Testis (tissue), 2 donors: ENCODE measurements at regions not wholly inside any gene's neighbourhood (a gene's known extent, or its start where the extent isn't known, plus 50 kb on each side); places are given as distances from the start of the nearest gene placed in this dataset.

ENCODE experiments used
- DNase-seq: peaks from one replicate; pipeline ENCODE4 v3.0.0-alpha.2; 2019
- H3K27ac ChIP-seq, 2 donors: fragments of 200-600 bp; sonication (generic); one replicate each; pipeline ENCODE4 v1.5.1; 2019
- H3K27me3 ChIP-seq: fragments of 200-600 bp; sonication (generic); one replicate; pipeline ENCODE4 v1.5.1; 2019
- H3K36me3 ChIP-seq: fragments of 200-600 bp; sonication (generic); one replicate; pipeline ENCODE4 v1.5.1; 2017; ENCODE audit warnings: low read depth; ENCODE audit errors: missing control alignments
- H3K4me1 ChIP-seq: fragments of 200-600 bp; sonication (generic); one replicate; pipeline ENCODE4 v1.5.1; 2019
- H3K4me3 ChIP-seq, 2 donors: fragments of 200-600 bp; sonication (generic); one replicate each; pipeline ENCODE4 v1.5.1; 2017 to 2019
- H3K9me3 ChIP-seq: fragments of 200-600 bp; sonication (generic); one replicate; pipeline ENCODE4 v1.5.1; 2017
- CTCF ChIP-seq, 3 experiments: fragments of 450-650 bp in 2 of 3; fragments of 200-600 bp in 1 of 3; sonication (generic) in 1 of 3; IDR thresholded peaks; one replicate each; pipeline ENCODE4 v1.5.1; 2016 to 2019; ENCODE audit warnings: antibody characterized with exemption in 3 of 3, mild to moderate bottlenecking in 2 of 3, moderate library complexity in 1 of 3
- POLR2A ChIP-seq: fragments of 450-650 bp; IDR thresholded peaks from one replicate; pipeline ENCODE4 v1.6.1; 2017; ENCODE audit warnings: antibody characterized with exemption, mild to moderate bottlenecking, moderate library complexity
- WGBS, 2 donors: methylation state at CpG; one replicate each; pipeline ENCODE4 v1.1.5; 2018; 5-methylcytosine and 5-hydroxymethylcytosine counted together
- intact Hi-C: fragments of 100-400 bp; cut with DNase I; formaldehyde crosslinking; loops from one replicate; pipeline ENCODE4 v1.15.1; 2023; ENCODE audit warnings: low total_unique reads

- H3K9me3 ChIP-seq: no peaks in the 10 kb centered on the region
- H3K4me1 ChIP-seq: no peaks in the 10 kb centered on the region
- no peaks in the 10 kb centered on the region for H3K27me3 ChIP-seq
- intact Hi-C loops: no loop called here
- no peaks in the 10 kb centered on the region for H3K36me3 ChIP-seq
- H3K4me3 ChIP-seq: no peak overlapping the region
- DNase-seq: no peak
- TF ChIP-seq POLR2A (no peak), CTCF (IDR thresholded peaks at IDR 0.05) (no peak)
- WGBS, 2 donors: 63 to 69% methylated on average over 6 of the region's 6 CpGs
- H3K27ac ChIP-seq: no peak overlapping the region
These were observed 83.6 kb upstream of the SMAD3 start for GRCh38 chr15:66981771-66982170.

- intact Hi-C loops: no loop called here
- H3K36me3 ChIP-seq: no peaks in the 10 kb centered on the region
- no peak overlapping the region for H3K4me3 ChIP-seq
- no peak overlapping the region for H3K27ac ChIP-seq
- H3K9me3 ChIP-seq: no peaks in the 10 kb centered on the region
- 88 to 92% methylated on average over 4 of the region's 4 CpGs for WGBS, 2 donors
- H3K27me3 ChIP-seq: no peaks in the 10 kb centered on the region
- DNase-seq: no peak
- no peaks in the 10 kb centered on the region for H3K4me1 ChIP-seq
- TF ChIP-seq POLR2A: no peak
- TF ChIP-seq CTCF (IDR thresholded peaks at IDR 0.05): no peak
These were observed 83.2 kb upstream of the SMAD3 start for GRCh38 chr15:66982250-66982649.

DNA sequence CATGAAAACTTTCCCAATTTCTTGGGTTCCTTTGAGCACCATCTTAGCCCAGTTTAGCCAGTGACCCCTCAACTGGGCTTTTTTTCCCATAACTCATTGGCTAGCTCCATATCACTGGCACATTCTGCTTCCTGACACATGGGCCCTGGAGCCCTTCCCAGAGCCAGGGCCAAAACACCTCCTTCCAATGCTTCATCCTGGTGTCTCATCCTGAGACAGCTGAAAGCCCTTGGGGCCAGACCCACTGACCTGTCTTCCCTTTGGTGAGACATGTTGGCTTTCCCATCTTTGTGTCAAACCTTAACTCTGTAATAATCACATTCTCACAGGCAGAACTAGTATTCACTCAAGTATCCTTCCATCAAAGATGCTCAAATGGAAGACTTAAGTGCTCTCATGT is 82.6 kb upstream of the SMAD3 start:
- Histone ChIP-seq H3K9me3 (no peaks in the 10 kb centered on the region), H3K27ac (no peak overlapping the region), H3K36me3 (no peaks in the 10 kb centered on the region), H3K27me3 (no peaks in the 10 kb centered on the region), H3K4me1 (no peaks in the 10 kb centered on the region), H3K4me3 (no peak overlapping the region)
- intact Hi-C loops: no loop called here
- TF ChIP-seq POLR2A (no peak), CTCF (IDR thresholded peaks at IDR 0.05) (no peak)
- no peak for DNase-seq

DNA sequence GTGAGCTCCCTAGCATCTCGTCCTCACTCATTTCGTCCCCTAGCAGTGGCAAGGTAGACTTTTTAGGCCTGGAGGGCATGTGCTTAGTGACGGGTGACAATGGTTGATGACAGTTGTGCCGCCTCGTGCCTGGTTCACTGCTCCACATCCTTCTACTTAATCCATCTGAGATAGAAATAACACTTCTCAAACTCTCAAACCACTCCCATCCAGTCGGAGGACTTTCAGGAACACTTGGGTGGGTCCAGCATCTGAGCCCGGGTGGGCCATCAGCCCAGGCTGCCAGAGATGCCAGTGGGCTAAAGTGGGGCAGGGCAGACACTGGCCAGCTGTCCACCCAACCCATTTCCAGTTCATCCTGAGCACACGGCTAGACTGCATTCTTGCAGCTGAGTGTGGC is 79.7 kb upstream of the SMAD3 start:
- no peak overlapping the region for H3K27ac ChIP-seq
- TF ChIP-seq CTCF (IDR thresholded peaks at IDR 0.05) (no peak), POLR2A (no peak)
- H3K4me1 ChIP-seq: no peaks in the 10 kb centered on the region
- no peaks in the 10 kb centered on the region for H3K9me3 ChIP-seq
- no peaks in the 10 kb centered on the region for H3K36me3 ChIP-seq
- H3K27me3 ChIP-seq: no peaks in the 10 kb centered on the region
- no peak for DNase-seq
- intact Hi-C loops: no loop called here
- WGBS, 2 donors: 93 to 98% methylated on average over 7 to 8 of the region's 8 CpGs
- H3K4me3 ChIP-seq: no peak overlapping the region

DNA sequence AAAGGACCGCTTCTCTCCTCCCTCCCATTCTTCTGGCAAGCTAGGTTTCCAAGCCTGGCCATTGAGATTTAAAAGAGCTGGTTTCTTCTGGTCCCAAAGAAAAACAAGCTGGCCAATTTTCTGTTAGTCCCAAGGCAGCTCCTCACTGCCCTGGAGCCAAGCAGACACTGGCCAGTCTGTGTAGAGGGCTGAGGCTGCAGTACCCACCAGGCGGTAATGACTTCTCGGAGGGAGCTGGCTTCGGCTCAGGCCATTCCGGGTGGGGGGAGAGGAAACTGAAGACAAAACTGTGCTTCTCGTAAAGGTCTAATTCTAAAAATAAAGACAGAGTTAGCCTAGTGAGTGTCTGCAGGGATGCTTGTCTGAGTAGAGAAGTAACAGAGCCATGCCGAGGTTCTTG is 78.5 kb upstream of the SMAD3 start:
- intact Hi-C loops: no loop called here
- Histone ChIP-seq H3K4me1 (no peaks in the 10 kb centered on the region), H3K4me3 (no peak overlapping the region), H3K9me3 (no peaks in the 10 kb centered on the region), H3K27me3 (no peaks in the 10 kb centered on the region), H3K27ac (no peak overlapping the region), H3K36me3 (no peaks in the 10 kb centered on the region)
- TF ChIP-seq CTCF (IDR thresholded peaks at IDR 0.05): no peak
- no peak for TF ChIP-seq POLR2A
- no peak for DNase-seq
- 84 to 96% methylated on average over 7 of the region's 7 CpGs for WGBS, 2 donors
